Nephron progenitor cell (in vitro differentiated cells): ENCODE measurements at regions not wholly inside any gene's neighbourhood (a gene's known extent, or its start where the extent isn't known, plus 50 kb on each side); places are given as distances from the start of the nearest gene placed in this dataset.
"Not testable (repeated sequence)": the region's sequence is repeated elsewhere in the genome, so short reads cannot be mapped to it uniquely, and the experiment has no call there.

Source experiments
- DNase-seq: peaks from one replicate; pipeline ENCODE4 v3.0.0; 2021
- H3K27ac Mint-ChIP-seq: 2 replicates; pipeline ENCODE4 v1.8.0; 2021; ENCODE audit warnings: mild to moderate bottlenecking, moderate library complexity, mixed read lengths
- H3K27me3 Mint-ChIP-seq: 2 replicates; pipeline ENCODE4 v1.8.0; 2021; ENCODE audit warnings: mild to moderate bottlenecking, low read depth, mixed read lengths; ENCODE audit not compliant: poor library complexity
- H3K36me3 Mint-ChIP-seq: 2 replicates; pipeline ENCODE4 v1.8.0; 2021; ENCODE audit warnings: low read depth, mixed read lengths
- H3K4me1 Mint-ChIP-seq: 2 replicates; pipeline ENCODE4 v1.8.0; 2021; ENCODE audit warnings: mixed read lengths
- H3K4me3 Mint-ChIP-seq: 2 replicates; pipeline ENCODE4 v1.8.0; 2021; ENCODE audit warnings: mild to moderate bottlenecking, moderate library complexity, mixed read lengths
- H3K9me3 Mint-ChIP-seq: 2 replicates; pipeline ENCODE4 v1.8.0; 2021; ENCODE audit warnings: mild to moderate bottlenecking, moderate library complexity, mixed read lengths
- CTCF ChIP-seq: fragments of 200-600 bp; sonication (generic); IDR thresholded peaks from 2 replicates; pipeline ENCODE4 v1.5.0; 2021; ENCODE audit warnings: antibody characterized with exemption

GRCh38 chr4:188332265-188332664 is 193.0 kb downstream of the TRIML1 start:
- Mint-ChIP-seq H3K27me3 (peaks cover 7% of the 10 kb centered on the region), H3K4me3 (no peak overlapping the region), H3K36me3 (no peaks in the 10 kb centered on the region), H3K9me3 (peaks cover 8% of the 10 kb centered on the region), H3K27ac (no peak overlapping the region), H3K4me1 (no peaks in the 10 kb centered on the region)
- TF ChIP-seq CTCF = no peak
- DNase-seq = no peak

- TF ChIP-seq CTCF = no peak
- H3K27me3 Mint-ChIP-seq = peaks cover 4% of the 10 kb centered on the region
- H3K4me3 Mint-ChIP-seq = no peak overlapping the region
- H3K4me1 Mint-ChIP-seq = no peaks in the 10 kb centered on the region
- no peak for DNase-seq
- H3K27ac Mint-ChIP-seq = no peak overlapping the region
- H3K36me3 Mint-ChIP-seq = no peaks in the 10 kb centered on the region
- peaks cover 11% of the 10 kb centered on the region for H3K9me3 Mint-ChIP-seq
These were observed 197.7 kb downstream of the TRIML1 start for GRCh38 chr4:188336891-188337290.

GRCh38 chr4:188341428-188341827 is 202.2 kb downstream of the TRIML1 start:
- no peaks in the 10 kb centered on the region for H3K4me1 Mint-ChIP-seq
- H3K27me3 Mint-ChIP-seq = peaks cover 2% of the 10 kb centered on the region
- H3K4me3 Mint-ChIP-seq = no peak overlapping the region
- no peaks in the 10 kb centered on the region for H3K36me3 Mint-ChIP-seq
- peaks cover 11% of the 10 kb centered on the region for H3K9me3 Mint-ChIP-seq
- no peak for DNase-seq
- H3K27ac Mint-ChIP-seq = no peak overlapping the region
- no peak for TF ChIP-seq CTCF

GRCh38 chr4:188346171-188346809 is 207.0 kb downstream of the TRIML1 start:
- no peak for TF ChIP-seq CTCF
- peaks cover 4% of the 10 kb centered on the region for H3K9me3 Mint-ChIP-seq
- H3K27ac Mint-ChIP-seq = no peak overlapping the region
- no peak overlapping the region for H3K4me3 Mint-ChIP-seq
- DNase-seq = no peak
- no peaks in the 10 kb centered on the region for H3K36me3 Mint-ChIP-seq
- H3K27me3 Mint-ChIP-seq = peaks cover 2% of the 10 kb centered on the region
- no peaks in the 10 kb centered on the region for H3K4me1 Mint-ChIP-seq

GRCh38 chr4:188347339-188347738 is 208.1 kb downstream of the TRIML1 start:
- no peak for DNase-seq
- Mint-ChIP-seq H3K36me3 (no peaks in the 10 kb centered on the region), H3K4me1 (no peaks in the 10 kb centered on the region), H3K4me3 (no peak overlapping the region), H3K9me3 (peaks cover 4% of the 10 kb centered on the region), H3K27ac (no peak overlapping the region), H3K27me3 (peaks cover 2% of the 10 kb centered on the region)
- no peak for TF ChIP-seq CTCF

GRCh38 chr4:188349569-188349968 is 210.3 kb downstream of the TRIML1 start:
- H3K36me3 Mint-ChIP-seq, DNase-seq, H3K27me3 Mint-ChIP-seq, H3K4me3 Mint-ChIP-seq, H3K4me1 Mint-ChIP-seq, H3K27ac Mint-ChIP-seq: not testable (repeated sequence)
- peaks cover 11% of the 10 kb centered on the region for H3K9me3 Mint-ChIP-seq
